BLaER1 (cell line): ENCODE measurements at regions not wholly inside any gene's neighbourhood (a gene's known extent, or its start where the extent isn't known, plus 50 kb on each side); places are given as distances from the start of the nearest gene placed in this dataset.

Experiments used
- H3K27ac ChIP-seq: shearing (Covaris generic); formaldehyde crosslinking; 2 replicates; pipeline ENCODE4 v1.8.1; 2022
- H3K27me3 ChIP-seq: shearing (Covaris generic); formaldehyde crosslinking; 2 replicates; pipeline ENCODE4 v1.8.1; 2022
- H3K36me3 ChIP-seq: shearing (Covaris generic); formaldehyde crosslinking; 2 replicates; pipeline ENCODE4 v1.8.1; 2022
- H3K4me1 ChIP-seq: shearing (Covaris generic); formaldehyde crosslinking; 2 replicates; pipeline ENCODE4 v1.8.1; 2022
- H3K4me2 ChIP-seq: shearing (Covaris generic); formaldehyde crosslinking; 2 replicates; pipeline ENCODE4 v1.8.1; 2022
- H3K4me3 ChIP-seq: shearing (Covaris generic); formaldehyde crosslinking; 2 replicates; pipeline ENCODE4 v1.8.1; 2022
- H3K9ac ChIP-seq: shearing (Covaris generic); formaldehyde crosslinking; 2 replicates; pipeline ENCODE4 v1.8.1; 2022
- H3K9me3 ChIP-seq: shearing (Covaris generic); formaldehyde crosslinking; 2 replicates; pipeline ENCODE4 v1.8.1; 2022
- H4K20me1 ChIP-seq: shearing (Covaris generic); formaldehyde crosslinking; 2 replicates; pipeline ENCODE4 v1.8.1; 2022
- Cebpa-rat ChIP-seq: shearing (Covaris generic); IDR thresholded peaks from 2 replicates; pipeline ENCODE4 v1.8.1; 2022

- Histone ChIP-seq H3K36me3 (no peaks in the 10 kb centered on the region), H3K9me3 (no peaks in the 10 kb centered on the region), H3K4me2 (no peak overlapping the region), H3K4me1 (no peaks in the 10 kb centered on the region), H4K20me1 (no peaks in the 10 kb centered on the region), H3K27me3 (no peaks in the 10 kb centered on the region), H3K9ac (no peak overlapping the region), H3K4me3 (no peak overlapping the region), H3K27ac (no peak overlapping the region)
- no peak for TF ChIP-seq Cebpa-rat
Observed at GRCh38 chr4:34066126-34066525, 2178.2 kb downstream of the ARAP2 start.

- Histone ChIP-seq H3K4me2 (no peak overlapping the region), H3K4me1 (no peaks in the 10 kb centered on the region), H3K4me3 (no peak overlapping the region), H3K36me3 (no peaks in the 10 kb centered on the region), H3K27me3 (no peaks in the 10 kb centered on the region), H3K27ac (no peak overlapping the region), H3K9ac (no peak overlapping the region), H3K9me3 (no peaks in the 10 kb centered on the region), H4K20me1 (no peaks in the 10 kb centered on the region)
- TF ChIP-seq Cebpa-rat = no peak
Observed at GRCh38 chr4:34091451-34091850, 2152.9 kb downstream of the ARAP2 start.

GRCh38 chr4:34094114-34094513 lies 2150.2 kb downstream of the ARAP2 start:
- H3K27me3 ChIP-seq = no peaks in the 10 kb centered on the region
- no peak for TF ChIP-seq Cebpa-rat
- no peaks in the 10 kb centered on the region for H3K36me3 ChIP-seq
- H4K20me1 ChIP-seq = no peaks in the 10 kb centered on the region
- H3K9me3 ChIP-seq = no peaks in the 10 kb centered on the region
- no peak overlapping the region for H3K4me3 ChIP-seq
- no peaks in the 10 kb centered on the region for H3K4me1 ChIP-seq
- no peak overlapping the region for H3K9ac ChIP-seq
- no peak overlapping the region for H3K27ac ChIP-seq
- no peak overlapping the region for H3K4me2 ChIP-seq

- Histone ChIP-seq H3K4me1 (no peaks in the 10 kb centered on the region), H3K27ac (no peak overlapping the region), H4K20me1 (no peaks in the 10 kb centered on the region), H3K27me3 (no peaks in the 10 kb centered on the region), H3K9me3 (no peaks in the 10 kb centered on the region), H3K4me3 (no peak overlapping the region), H3K4me2 (no peak overlapping the region), H3K36me3 (no peaks in the 10 kb centered on the region), H3K9ac (no peak overlapping the region)
- TF ChIP-seq Cebpa-rat = no peak
Observed at GRCh38 chr4:34105311-34105710, 2139.0 kb downstream of the ARAP2 start.

- Histone ChIP-seq H3K9me3 (no peaks in the 10 kb centered on the region), H3K4me1 (no peaks in the 10 kb centered on the region), H3K27ac (no peak overlapping the region)
Observed at GRCh38 chr4:34108391-34108790, 2135.9 kb downstream of the ARAP2 start.

GRCh38 chr4:34112573-34112972 lies 2131.7 kb downstream of the ARAP2 start:
- no peak overlapping the region for H3K4me2 ChIP-seq
- H3K27me3 ChIP-seq = no peaks in the 10 kb centered on the region
- H4K20me1 ChIP-seq = no peaks in the 10 kb centered on the region
- H3K4me3 ChIP-seq = no peak overlapping the region
- no peaks in the 10 kb centered on the region for H3K36me3 ChIP-seq
- TF ChIP-seq Cebpa-rat = no peak
- H3K27ac ChIP-seq = no peak overlapping the region
- no peaks in the 10 kb centered on the region for H3K9me3 ChIP-seq
- no peaks in the 10 kb centered on the region for H3K4me1 ChIP-seq
- H3K9ac ChIP-seq = no peak overlapping the region

More at GRCh38 chr4:34108391-34108790, 2135.9 kb downstream of the ARAP2 start:
- H3K4me2 ChIP-seq = no peak overlapping the region
- no peaks in the 10 kb centered on the region for H4K20me1 ChIP-seq
- no peaks in the 10 kb centered on the region for H3K36me3 ChIP-seq
- no peak overlapping the region for H3K4me3 ChIP-seq
- no peaks in the 10 kb centered on the region for H3K27me3 ChIP-seq
- TF ChIP-seq Cebpa-rat = no peak
- no peak overlapping the region for H3K9ac ChIP-seq

GRCh38 chr4:34138385-34138784 lies 2105.9 kb downstream of the ARAP2 start:
- no peak overlapping the region for H3K27ac ChIP-seq
- no peak overlapping the region for H3K9ac ChIP-seq
- H3K9me3 ChIP-seq = no peaks in the 10 kb centered on the region
- no peak overlapping the region for H3K4me2 ChIP-seq
- no peak overlapping the region for H3K4me3 ChIP-seq
- H4K20me1 ChIP-seq = no peaks in the 10 kb centered on the region
- TF ChIP-seq Cebpa-rat = no peak
- no peaks in the 10 kb centered on the region for H3K27me3 ChIP-seq
- H3K36me3 ChIP-seq = no peaks in the 10 kb centered on the region
- no peaks in the 10 kb centered on the region for H3K4me1 ChIP-seq

GRCh38 chr4:34139346-34139745 lies 2105.0 kb downstream of the ARAP2 start:
- Histone ChIP-seq H3K36me3 (no peaks in the 10 kb centered on the region), H3K4me1 (no peaks in the 10 kb centered on the region), H3K9ac (no peak overlapping the region), H4K20me1 (no peaks in the 10 kb centered on the region), H3K4me3 (no peak overlapping the region), H3K27me3 (no peaks in the 10 kb centered on the region), H3K9me3 (no peaks in the 10 kb centered on the region), H3K27ac (no peak overlapping the region), H3K4me2 (no peak overlapping the region)
- no peak for TF ChIP-seq Cebpa-rat

- no peaks in the 10 kb centered on the region for H3K27me3 ChIP-seq
- no peak overlapping the region for H3K4me2 ChIP-seq
- H4K20me1 ChIP-seq = no peaks in the 10 kb centered on the region
- H3K9me3 ChIP-seq = no peaks in the 10 kb centered on the region
- H3K9ac ChIP-seq = no peak overlapping the region
- TF ChIP-seq Cebpa-rat = no peak
- H3K4me1 ChIP-seq = no peaks in the 10 kb centered on the region
- no peaks in the 10 kb centered on the region for H3K36me3 ChIP-seq
- no peak overlapping the region for H3K27ac ChIP-seq
- no peak overlapping the region for H3K4me3 ChIP-seq
Observed at GRCh38 chr4:34148322-34148908, 2095.9 kb downstream of the ARAP2 start.

GRCh38 chr4:34157547-34157946 lies 2086.8 kb downstream of the ARAP2 start:
- no peaks in the 10 kb centered on the region for H4K20me1 ChIP-seq
- no peak overlapping the region for H3K9ac ChIP-seq
- H3K4me2 ChIP-seq = no peak overlapping the region
- H3K36me3 ChIP-seq = no peaks in the 10 kb centered on the region
- H3K4me3 ChIP-seq = no peak overlapping the region
- H3K27me3 ChIP-seq = no peaks in the 10 kb centered on the region
- no peak overlapping the region for H3K27ac ChIP-seq
- H3K4me1 ChIP-seq = no peaks in the 10 kb centered on the region
- no peak for TF ChIP-seq Cebpa-rat
- H3K9me3 ChIP-seq = no peaks in the 10 kb centered on the region

- no peaks in the 10 kb centered on the region for H3K36me3 ChIP-seq
- no peak overlapping the region for H3K27ac ChIP-seq
- no peaks in the 10 kb centered on the region for H3K4me1 ChIP-seq
- no peak for TF ChIP-seq Cebpa-rat
- no peak overlapping the region for H3K4me2 ChIP-seq
- no peaks in the 10 kb centered on the region for H4K20me1 ChIP-seq
- H3K9ac ChIP-seq = no peak overlapping the region
- H3K27me3 ChIP-seq = no peaks in the 10 kb centered on the region
- no peaks in the 10 kb centered on the region for H3K9me3 ChIP-seq
- no peak overlapping the region for H3K4me3 ChIP-seq
Observed at GRCh38 chr4:34158878-34159277, 2085.4 kb downstream of the ARAP2 start.
